VCaP (cell line): ENCODE measurements at regions not wholly inside any gene's neighbourhood (a gene's known extent, or its start where the extent isn't known, plus 50 kb on each side); places are given as distances from the start of the nearest gene placed in this dataset.

Source experiments
- H3K27ac ChIP-seq: fragments of 450-650 bp; 2 replicates; pipeline ENCODE4 v1.5.1; 2017
- CTCF ChIP-seq: fragments of 450-650 bp; conservative IDR thresholded peaks from 2 replicates; pipeline ENCODE4 v1.5.1; 2017; ENCODE audit warnings: mild to moderate bottlenecking, moderate library complexity

GRCh38 chr3:62995119-62995518 lies 119.9 kb upstream of the CADPS start:
- no peak overlapping the region for H3K27ac ChIP-seq

GRCh38 chr3:62995530-62995929 lies 120.3 kb upstream of the CADPS start:
- no peak overlapping the region for H3K27ac ChIP-seq
- TF ChIP-seq CTCF: no peak

More at GRCh38 chr3:62995119-62995518, 119.9 kb upstream of the CADPS start:
- no peak for TF ChIP-seq CTCF

GRCh38 chr3:62997369-62997768 lies 122.2 kb upstream of the CADPS start:
- no peak for TF ChIP-seq CTCF
- no peak overlapping the region for H3K27ac ChIP-seq

- TF ChIP-seq CTCF: no peak
- H3K27ac ChIP-seq: peak overlapping the region; percentile 63
Observed at GRCh38 chr3:62999158-62999557, 123.9 kb upstream of the CADPS start.

- no peak for TF ChIP-seq CTCF
- H3K27ac ChIP-seq: peak overlapping the region; percentile 63
Observed at GRCh38 chr3:62999791-63000190, 124.6 kb upstream of the CADPS start.

- no peak overlapping the region for H3K27ac ChIP-seq
- TF ChIP-seq CTCF: no peak
Observed at GRCh38 chr3:63004448-63004847, 129.2 kb upstream of the CADPS start.

- TF ChIP-seq CTCF: no peak
Observed at GRCh38 chr3:63015614-63016309, 140.5 kb upstream of the CADPS start.

More at GRCh38 chr3:63015614-63016309, 140.5 kb upstream of the CADPS start:
- H3K27ac ChIP-seq: no peak overlapping the region
